ENCODE measurements at regions not wholly inside any gene's neighbourhood (a gene's known extent, or its start where the extent isn't known, plus 50 kb on each side); places are given as distances from the start of the nearest gene placed in this dataset.
"Not testable (repeated sequence)": the region's sequence is repeated elsewhere in the genome, so short reads cannot be mapped to it uniquely, and the experiment has no call there.

GRCh38 chr7:93747019-93747418 is 143.5 kb downstream of the TFPI2 start:
- DNase-seq (ENCODE audit: low read depth): peak; percentile 52

DNA sequence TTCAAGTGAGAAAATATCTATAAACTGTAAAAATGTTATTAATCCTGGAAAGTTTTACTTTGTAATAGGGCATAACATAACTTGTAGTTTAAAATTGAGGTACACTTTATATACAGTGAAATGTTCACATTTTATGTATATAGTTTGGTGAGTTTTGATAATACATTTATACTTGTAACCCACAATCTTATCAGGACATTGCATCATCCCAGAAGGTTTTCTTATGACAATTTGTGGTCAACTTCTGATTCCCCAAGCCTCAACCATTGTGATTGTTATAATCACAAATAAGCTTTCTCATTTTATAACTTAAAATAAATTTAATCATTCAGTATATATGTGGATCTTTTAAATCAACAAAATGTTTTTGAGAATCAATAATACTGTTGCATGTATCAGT is 151.1 kb downstream of the TFPI2 start:
- no peak for DNase-seq (ENCODE audit: low read depth)

GRCh38 chr7:93737953-93738352 is 152.6 kb downstream of the TFPI2 start:
- no peak for DNase-seq (ENCODE audit: low read depth)

- peak; percentile 15 for DNase-seq (ENCODE audit: low read depth)
Measured at GRCh38 chr7:93736668-93737369, 153.7 kb downstream of the TFPI2 start.

DNA sequence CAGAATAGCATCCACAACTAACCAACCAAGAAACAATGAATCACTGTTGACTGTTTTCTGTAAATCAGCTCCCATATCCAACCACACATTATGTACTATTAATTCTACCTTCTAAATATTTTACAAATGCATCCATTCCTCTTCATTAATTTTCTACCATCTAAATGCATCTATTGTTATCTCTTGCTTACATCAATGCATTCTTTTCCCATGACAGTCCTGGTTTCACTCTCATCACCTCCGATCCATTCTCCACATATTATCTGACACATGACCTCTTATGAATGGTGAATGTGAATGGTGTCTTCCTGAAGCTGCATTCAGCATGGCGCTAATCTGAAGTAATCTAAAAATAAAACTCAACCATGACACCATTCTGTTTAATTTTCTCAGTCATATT is 153.8 kb upstream of the CALCR start:
- no peak for DNase-seq (ENCODE audit: low read depth)

GRCh38 chr7:93725954-93726353 is 151.4 kb upstream of the CALCR start:
- DNase-seq (ENCODE audit: low read depth): no peak

GRCh38 chr7:93723424-93724124 is 149.1 kb upstream of the CALCR start:
- DNase-seq (ENCODE audit: low read depth): no peak

GRCh38 chr7:93720106-93720505 is 145.6 kb upstream of the CALCR start:
- no peak for DNase-seq (ENCODE audit: low read depth)

- no peak for DNase-seq (ENCODE audit: low read depth)
Measured at GRCh38 chr7:93719546-93719945, 145.0 kb upstream of the CALCR start.

- DNase-seq (ENCODE audit: low read depth): peak; percentile 14
Measured at GRCh38 chr7:93717217-93717900, 142.8 kb upstream of the CALCR start.

GRCh38 chr7:93715234-93715633 is 140.7 kb upstream of the CALCR start:
- DNase-seq (ENCODE audit: low read depth): peak; percentile 46

DNA sequence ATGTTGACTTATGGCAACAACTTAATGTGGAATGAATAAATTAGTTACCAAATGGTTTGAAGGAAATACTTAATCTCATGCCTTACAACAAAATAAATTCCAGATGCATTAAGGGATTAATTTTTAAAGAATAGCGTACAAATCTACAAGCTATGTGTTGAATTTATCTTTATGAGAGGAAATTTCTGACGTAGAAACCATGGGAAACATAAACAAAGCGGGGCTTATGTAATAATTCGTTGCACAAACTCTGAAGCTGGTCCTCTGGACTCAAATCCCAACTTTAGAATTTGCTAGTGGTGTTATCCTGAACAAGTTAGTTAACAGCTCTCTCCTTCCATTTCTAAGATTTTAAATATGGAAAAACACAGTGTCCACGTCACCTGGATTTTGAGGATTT is 137.4 kb upstream of the CALCR start:
- no peak for DNase-seq (ENCODE audit: low read depth)

- DNase-seq (ENCODE audit: low read depth): not testable (repeated sequence)
Measured at GRCh38 chr7:93708255-93708654, 133.7 kb upstream of the CALCR start.

DNA sequence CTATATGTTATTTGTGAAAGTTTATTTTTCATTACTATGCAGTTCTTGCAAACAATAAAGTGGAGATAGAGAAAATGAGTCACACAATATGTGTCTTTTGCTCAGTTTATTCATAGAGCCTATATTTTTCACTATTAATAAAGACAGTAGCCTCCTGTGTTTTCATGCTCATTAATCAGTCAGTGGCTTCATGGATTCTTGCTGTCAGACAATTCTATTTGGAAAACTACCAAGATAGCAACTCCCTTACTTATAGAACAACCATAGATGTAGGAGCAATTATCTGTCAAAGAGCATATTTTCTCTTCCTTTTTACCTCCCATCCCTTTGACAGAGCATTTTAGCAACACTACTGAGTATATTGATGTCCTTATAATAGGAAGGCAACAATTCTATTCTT is 132.7 kb upstream of the CALCR start:
- DNase-seq (ENCODE audit: low read depth): no peak

DNA sequence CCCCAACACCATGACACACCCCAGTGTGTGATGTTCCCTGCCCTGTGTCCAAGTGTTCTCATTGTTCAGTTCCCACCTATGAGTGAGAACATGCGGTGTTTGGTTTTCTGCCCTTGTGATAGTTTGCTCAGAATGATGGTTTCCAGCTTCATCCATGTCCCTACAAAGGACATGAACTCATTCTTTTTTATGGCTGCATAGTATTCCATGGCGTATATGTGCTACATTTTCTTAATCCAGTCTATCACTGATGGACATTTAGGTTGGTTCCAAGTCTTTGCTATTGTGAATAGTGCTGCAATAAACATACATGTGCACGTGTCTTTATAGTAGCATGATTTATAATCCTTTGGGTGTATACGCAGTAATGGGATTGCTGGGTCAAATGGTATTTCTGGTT is 131.6 kb upstream of the CALCR start:
- not testable (repeated sequence) for DNase-seq (ENCODE audit: low read depth)

- DNase-seq (ENCODE audit: low read depth): no peak
Measured at GRCh38 chr7:93704217-93704616, 129.7 kb upstream of the CALCR start.

GRCh38 chr7:93697901-93698300 is 123.4 kb upstream of the CALCR start:
- DNase-seq (ENCODE audit: low read depth): no peak

DNA sequence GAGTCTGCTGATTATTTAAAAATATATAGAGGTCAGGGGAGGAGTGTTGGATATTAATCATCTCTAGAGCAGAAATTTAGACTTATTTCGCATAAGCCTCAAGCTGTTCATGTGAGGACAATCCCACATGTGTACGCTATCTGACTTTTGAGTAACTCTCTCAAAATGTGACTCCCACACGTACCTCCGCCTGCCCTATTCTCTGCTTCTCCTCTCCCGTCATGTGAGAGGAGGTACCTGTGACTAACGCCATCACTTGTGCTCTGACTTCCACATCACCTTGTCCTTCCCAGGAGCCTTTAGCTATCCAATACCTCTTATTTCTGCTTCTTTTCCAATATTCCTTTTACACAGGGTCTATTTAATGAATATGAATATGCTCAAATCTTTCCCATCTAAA is 119.3 kb upstream of the CALCR start:
- no peak for DNase-seq (ENCODE audit: low read depth)

DNA sequence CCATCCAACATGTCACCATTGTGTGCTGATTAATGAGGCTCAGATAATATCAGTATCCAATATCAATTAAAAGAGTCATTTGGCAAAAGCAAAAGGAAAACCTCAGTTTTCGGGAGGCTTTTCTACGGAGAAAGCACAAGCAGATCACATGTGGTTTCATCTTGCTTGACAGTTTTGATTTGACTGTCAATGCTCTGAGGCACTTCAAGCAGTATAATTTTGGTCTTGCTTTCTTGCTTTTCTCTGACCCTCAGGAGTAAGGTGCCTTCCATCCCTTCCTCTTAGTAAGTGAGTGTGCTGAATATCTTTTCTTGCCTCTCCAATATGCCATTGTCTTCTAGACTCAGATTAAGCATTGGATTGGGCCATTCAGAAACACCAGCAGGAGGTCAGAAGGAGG is 115.5 kb upstream of the CALCR start:
- no peak for DNase-seq (ENCODE audit: low read depth)

- no peak for DNase-seq (ENCODE audit: low read depth)
Measured at GRCh38 chr7:93678185-93678584, 103.7 kb upstream of the CALCR start.

DNA sequence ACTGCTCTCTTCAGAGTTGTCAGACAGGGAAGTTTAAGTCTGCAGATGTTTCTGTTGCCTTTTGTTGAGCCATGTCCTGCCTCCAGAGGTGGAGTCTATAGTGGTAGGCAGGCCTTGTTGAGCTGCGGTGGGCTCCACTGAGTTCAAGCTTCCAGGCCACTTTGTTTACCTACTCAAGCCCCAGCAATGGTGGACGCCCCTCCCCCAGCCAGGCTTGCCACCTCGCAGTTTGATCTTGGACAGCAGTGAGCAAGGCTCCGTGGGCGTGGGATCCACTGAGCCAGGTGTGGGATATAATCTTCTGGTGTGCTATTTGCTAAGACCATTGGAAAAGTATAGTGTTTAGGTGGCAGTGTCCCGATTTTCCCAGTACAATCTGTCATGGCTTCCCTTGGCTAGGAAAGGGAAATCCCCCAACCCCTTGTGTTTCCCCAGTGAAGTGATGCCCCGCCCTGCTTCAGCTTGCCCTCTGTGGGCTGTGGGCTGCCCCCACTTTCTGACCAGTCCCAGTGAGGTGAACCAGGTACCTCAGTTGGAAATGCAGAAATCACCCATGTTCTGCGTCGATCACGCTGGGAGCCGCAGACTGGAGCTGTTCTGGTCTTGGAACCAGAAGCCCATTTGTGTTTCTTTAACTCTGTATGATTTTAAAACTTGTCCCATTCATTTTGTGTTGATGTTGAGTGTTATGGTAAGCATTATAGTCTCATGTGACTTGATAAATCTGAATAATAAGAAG is 89.2 kb upstream of the CALCR start:
- no peak for DNase-seq (ENCODE audit: low read depth)

DNA sequence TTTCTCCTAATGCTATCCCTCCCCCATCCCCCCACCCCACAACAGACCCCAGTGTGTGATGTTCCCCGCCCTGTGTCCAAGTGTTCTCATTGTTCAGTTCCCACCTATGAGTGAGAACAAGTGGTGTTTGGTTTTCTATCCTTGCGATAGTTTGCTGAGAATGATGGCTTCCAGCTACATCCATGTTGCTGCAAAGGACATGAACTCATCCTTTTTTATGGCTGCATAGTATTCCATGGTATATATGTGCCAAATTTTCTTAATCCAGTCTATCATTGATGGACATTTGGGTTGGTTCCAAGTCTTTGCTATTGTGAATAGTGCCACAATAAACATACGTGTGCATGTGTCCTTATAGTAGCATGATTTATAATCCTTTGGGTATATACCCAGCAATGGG is 83.6 kb upstream of the CALCR start:
- not testable (repeated sequence) for DNase-seq (ENCODE audit: low read depth)

Measured in fibroblast of gingiva (primary cell).